K562 (cell line): ENCODE measurements at regions not wholly inside any gene's neighbourhood (a gene's known extent, or its start where the extent isn't known, plus 50 kb on each side); places are given as distances from the start of the nearest gene placed in this dataset.

Experiments
- ATAC-seq: fragments of 200-7000 bp; cut with Tn5 transposase; 3 replicates; pipeline ENCODE4 v1.9.1; 2020; ENCODE audit warnings: moderate library complexity
- BruUV-seq: library from RNA; stranded (reverse); fragments of 400-500 nt; replicated peaks from 2 replicates; lab custom pipeline; 2021; lab: Mats Ljungman, UMichigan
- CTCF ChIA-PET: fragments of 300-600 bp; formaldehyde crosslinking; extraction: SDS; loops from one replicate; lab custom pipeline; 2021; ENCODE audit warnings: low intra/inter-chr PET ratio; lab: Yijun Ruan, JAX
- POLR2A ChIA-PET: fragments of 300-600, 350-650 bp; sonication (Branson Sonifier 250); formaldehyde crosslinking; extraction: SDS; loops from one replicate; lab custom pipeline; 2021; ENCODE audit warnings: antibody characterized with exemption, inconsistent platforms; lab: Yijun Ruan, JAX
- DNase-seq, 4 experiments: peaks; one replicate each; pipeline versions ENCODE4 v3.0.0 to v3.0.0-alpha.2; 2011 to 2018; ENCODE audit warnings: low spot score in 3 of 4, mixed read lengths in 3 of 4; ENCODE audit errors: extremely low read depth in 1 of 4
- FAIRE-seq: peaks from 2 replicates; lab custom pipeline; 2011; peaks lifted over from hg19 to GRCh38; lab: Jason Lieb, UNC
- H2AFZ ChIP-seq: 2 replicates; pipeline ENCODE4 v1.6.0; 2011; ENCODE audit warnings: low read depth, low read length, control low read depth, inconsistent platforms
- H3K27ac ChIP-seq: fragments of 200-600 bp; 3 replicates; pipeline ENCODE4 v1.8.0; 2011; ENCODE audit warnings: low read depth, mild to moderate bottlenecking, control low read depth, inconsistent platforms, low read length, moderate library complexity, mixed read lengths; ENCODE audit errors: extremely low read depth
- H3K27me3 ChIP-seq, 2 experiments: fragments of 300-600 bp in 1 of 2; 2 replicates in 1 of 2; 3 replicates in 1 of 2; pipeline versions ENCODE4 v1.6.0 to v1.8.0; 2011; ENCODE audit warnings: inconsistent platforms in 2 of 2, low read length in 2 of 2, mild to moderate bottlenecking in 1 of 2, mixed read lengths in 1 of 2, moderate library complexity in 1 of 2; ENCODE audit not compliant: control insufficient read depth in 2 of 2, insufficient read depth in 2 of 2
- H3K36me3 ChIP-seq: fragments of 300-600 bp; 3 replicates; pipeline ENCODE4 v1.8.0; 2011; ENCODE audit warnings: mild to moderate bottlenecking, low read length, inconsistent platforms; ENCODE audit not compliant: control insufficient read depth, insufficient read depth
- H3K4me1 ChIP-seq, 2 experiments: fragments of 200-600 bp in 1 of 2; replicated peaks in 1 of 2; 2 replicates in 1 of 2; 3 replicates in 1 of 2; pipeline versions ENCODE4 v1.5.1 to v1.8.0; 2011; ENCODE audit warnings: inconsistent platforms in 2 of 2, low read length in 2 of 2, mild to moderate bottlenecking in 1 of 2, mixed read lengths in 1 of 2, moderate library complexity in 1 of 2; ENCODE audit not compliant: control insufficient read depth in 2 of 2, insufficient read depth in 2 of 2
- H3K4me2 ChIP-seq: 2 replicates; pipeline ENCODE4 v1.6.1; 2011; ENCODE audit warnings: low read length, control low read depth, inconsistent platforms, mixed read lengths; ENCODE audit not compliant: insufficient read depth
- H3K4me3 ChIP-seq: fragments of 200-600 bp; sonication (generic), shearing (Covaris generic); 2 replicates; pipeline ENCODE4 v1.5.1; 2016; ENCODE audit warnings: control low read depth, inconsistent platforms
- H3K79me2 ChIP-seq: fragments of 200-600 bp; 3 replicates; pipeline ENCODE4 v1.8.0; 2011; ENCODE audit warnings: low read length, inconsistent platforms; ENCODE audit not compliant: control insufficient read depth, insufficient read depth
- H3K9ac ChIP-seq, 2 experiments: 2 replicates each; pipeline versions ENCODE4 v1.6.0 to v1.6.1; 2011; ENCODE audit warnings: low read depth in 2 of 2, low read length in 2 of 2, control low read depth in 1 of 2, inconsistent platforms in 1 of 2, mild to moderate bottlenecking in 1 of 2, mixed read lengths in 1 of 2; ENCODE audit not compliant: insufficient read depth in 1 of 2
- H3K9me1 ChIP-seq: one replicate; pipeline ENCODE4 v1.6.0; 2011; ENCODE audit warnings: inconsistent platforms, mild to moderate bottlenecking, low read length, moderate library complexity; ENCODE audit not compliant: control insufficient read depth, insufficient read depth
- H3K9me3 ChIP-seq: replicated peaks from 2 replicates; pipeline ENCODE4 v1.5.1; 2011; ENCODE audit warnings: low read depth, low read length, inconsistent platforms; ENCODE audit not compliant: control insufficient read depth, insufficient read depth
- H4K20me1 ChIP-seq: replicated peaks from 2 replicates; pipeline ENCODE4 v1.6.1; 2011; ENCODE audit warnings: low read length, inconsistent platforms, mixed read lengths; ENCODE audit not compliant: control insufficient read depth, insufficient read depth
- ATF3 ChIP-seq, 2 experiments: fragments of 450-650 bp in 1 of 2; sonication (generic) in 1 of 2; formaldehyde crosslinking in 1 of 2; IDR thresholded peaks in 1 of 2; conservative IDR thresholded peaks in 1 of 2; 2 replicates each; pipeline versions ENCODE4 v1.6.1 to v1.8.1; 2016 to 2023; ENCODE audit warnings: mild to moderate bottlenecking in 2 of 2, moderate library complexity in 2 of 2, inconsistent platforms in 1 of 2, missing genetic modification reagents in 1 of 2
- ATF4 ChIP-seq: fragments of 450-650 bp; formaldehyde crosslinking; IDR thresholded peaks from 2 replicates; pipeline ENCODE4 v1.4.0; 2022; ENCODE audit warnings: mild to moderate bottlenecking, moderate library complexity
- SRSF3 ChIP-seq: fragments of 200-400 bp; formaldehyde crosslinking; IDR thresholded peaks from 2 replicates; pipeline ENCODE4 v1.6.1; 2016; ENCODE audit warnings: mild to moderate bottlenecking, low read length, moderate library complexity; ENCODE audit not compliant: insufficient read depth
- YY1 ChIP-seq, 3 experiments: IDR thresholded peaks; 2 replicates each; pipeline ENCODE4 v1.6.1; 2011; ENCODE audit warnings: low read length in 2 of 3, mild to moderate bottlenecking in 2 of 3, moderate library complexity in 2 of 3, borderline replicate concordance in 1 of 3, control low read depth in 1 of 3, low read depth in 1 of 3; ENCODE audit not compliant: insufficient read depth in 3 of 3, insufficient replicate concordance in 2 of 3, control insufficient read depth in 1 of 3, insufficient read length in 1 of 3; ENCODE audit errors: extremely low read depth in 1 of 3
- WGBS: fragments of 100-300 bp; shearing (Covaris generic); methylation state at CpG from one replicate; pipeline ENCODE4 v1.1.6; 2016; ENCODE audit warnings: low coverage, mixed read lengths; ENCODE audit not compliant: insufficient coverage; ENCODE audit errors: missing lambda C conversion rate; 5-methylcytosine and 5-hydroxymethylcytosine counted together
- in situ Hi-C: fragments of 300-500 bp; cut with MboI; formaldehyde crosslinking; loops from 4 replicates; pipeline ENCODE4 v1.15.0; 2018; ENCODE audit warnings: inconsistent platforms, mixed read lengths
- intact Hi-C: fragments of 100-400 bp; cut with micrococcal nuclease; formaldehyde crosslinking; loops from 2 replicates; pipeline ENCODE4 v1.14.2; 2022

GRCh38 chr13:64071352-64071751 is 2655.7 kb upstream of the PCDH20 start:
- Histone ChIP-seq H2AFZ (no peak overlapping the region), H3K9me1 (no peaks in the 10 kb centered on the region), H4K20me1 (no peaks in the 10 kb centered on the region), H3K79me2 (peaks cover 90% of the 10 kb centered on the region), H3K4me3 (no peak overlapping the region), H3K27ac (no peak overlapping the region), H3K36me3 (no peaks in the 10 kb centered on the region), H3K9me3 (no peaks in the 10 kb centered on the region), H3K4me1 (0 out of 5 replicates have a peak, but pooled peaks cover 0 to 2% of the 10 kb centered on the region in 2 experiments), H3K9ac (no peak overlapping the region), H3K4me2 (no peak overlapping the region), H3K27me3 (no peaks in the 10 kb centered on the region)
- FAIRE-seq (no peak), DNase-seq (no peak), ATAC-seq (no peak)
- in situ Hi-C loops: no loop called here
- ChIA-PET POLR2A (no interaction called here), CTCF (no interaction called here)
- TF ChIP-seq YY1 (IDR thresholded peaks at IDR 0.05; ENCODE audit: borderline replicate concordance in 1 of 3, control insufficient read depth in 1 of 3, extremely low read depth in 1 of 3, insufficient read depth in 3 of 3, insufficient read length in 1 of 3, insufficient replicate concordance in 2 of 3, low read depth in 1 of 3, low read length in 2 of 3) (no peak), SRSF3 (no peak), ATF4 (CRISPR knock-in tag) (0 out of 2 replicates have a peak, but pooled peaks have one; percentile 20), ATF3 (IDR thresholded peaks at IDR 0.05) (peak; percentile 68), ATF3 (CRISPR knock-in tag; conservative IDR thresholded peaks at IDR 0.05) (no peak)
- intact Hi-C loops: no loop called here
- 79% methylated on average over 1 of the region's 1 CpG for WGBS
- BruUV-seq: no TSS peak
